ENCODE measurements at regions not wholly inside any gene's neighbourhood (a gene's known extent, or its start where the extent isn't known, plus 50 kb on each side); places are given as distances from the start of the nearest gene placed in this dataset.

GRCh38 chr7:21367081-21367480, 60.8 kb upstream of the SP4 start:
- Histone ChIP-seq H2AFZ (ENCODE audit: low read length) (no peak overlapping the region), H3K36me3 (ENCODE audit: insufficient read depth, low read length) (no peaks in the 10 kb centered on the region), H3F3A (ENCODE audit: low read depth) (no peaks in the 10 kb centered on the region), H3K4me1 (ENCODE audit: insufficient read depth, low read length, poor library complexity, severe bottlenecking) (peaks cover 17% of the 10 kb centered on the region), H4K20me1 (ENCODE audit: insufficient read depth, low read length, poor library complexity, severe bottlenecking) (no peaks in the 10 kb centered on the region), H3K27me3 (ENCODE audit: insufficient read depth, low read length, poor library complexity, severe bottlenecking) (no peaks in the 10 kb centered on the region), H3K4me3 (ENCODE audit: low read length, poor library complexity, severe bottlenecking) (no peak overlapping the region), H3K9ac (ENCODE audit: low read depth, low read length, poor library complexity, severe bottlenecking) (no peak overlapping the region), H3K79me2 (ENCODE audit: insufficient read depth, low read length) (no peaks in the 10 kb centered on the region), H3K4me2 (ENCODE audit: low read depth, low read length, poor library complexity, severe bottlenecking) (no peak overlapping the region), H3K9me2 (replicated peaks; ENCODE audit: low read depth, low read length) (no peaks in the 10 kb centered on the region), H3K9me3 (ENCODE audit: insufficient read depth, low read depth, low read length) (no peaks in the 10 kb centered on the region)
- no peak for TF ChIP-seq CTCF (conservative IDR thresholded peaks at IDR 0.05; ENCODE audit: low read length)
- no peak for TF ChIP-seq EZH2phosphoT487 (IDR thresholded peaks at IDR 0.05; ENCODE audit: borderline replicate concordance)

- H3K9me2 ChIP-seq (replicated peaks; ENCODE audit: low read depth, low read length) = no peaks in the 10 kb centered on the region
- H3F3A ChIP-seq (ENCODE audit: low read depth) = no peaks in the 10 kb centered on the region
- H3K4me2 ChIP-seq (ENCODE audit: low read depth, low read length, poor library complexity, severe bottlenecking) = no peak overlapping the region
- TF ChIP-seq EZH2phosphoT487 (IDR thresholded peaks at IDR 0.05; ENCODE audit: borderline replicate concordance) (no peak), CTCF (conservative IDR thresholded peaks at IDR 0.05; ENCODE audit: low read length) (no peak)
- H3K4me3 ChIP-seq (ENCODE audit: low read length, poor library complexity, severe bottlenecking) = no peak overlapping the region
- H2AFZ ChIP-seq (ENCODE audit: low read length) = no peak overlapping the region
- H4K20me1 ChIP-seq (ENCODE audit: insufficient read depth, low read length, poor library complexity, severe bottlenecking) = no peaks in the 10 kb centered on the region
- no peaks in the 10 kb centered on the region for H3K27me3 ChIP-seq (ENCODE audit: insufficient read depth, low read length, poor library complexity, severe bottlenecking)
- H3K79me2 ChIP-seq (ENCODE audit: insufficient read depth, low read length) = no peaks in the 10 kb centered on the region
- H3K4me1 ChIP-seq (ENCODE audit: insufficient read depth, low read length, poor library complexity, severe bottlenecking) = peaks cover 13% of the 10 kb centered on the region
- H3K9me3 ChIP-seq (ENCODE audit: insufficient read depth, low read depth, low read length) = no peaks in the 10 kb centered on the region
- no peak overlapping the region for H3K9ac ChIP-seq (ENCODE audit: low read depth, low read length, poor library complexity, severe bottlenecking)
- no peaks in the 10 kb centered on the region for H3K36me3 ChIP-seq (ENCODE audit: insufficient read depth, low read length)
Measured at GRCh38 chr7:21367537-21367936, 60.3 kb upstream of the SP4 start.

- no peaks in the 10 kb centered on the region for H3K27me3 ChIP-seq (ENCODE audit: insufficient read depth, low read length, poor library complexity, severe bottlenecking)
- no peak overlapping the region for H3K4me3 ChIP-seq (ENCODE audit: low read length, poor library complexity, severe bottlenecking)
- H3K4me2 ChIP-seq (ENCODE audit: low read depth, low read length, poor library complexity, severe bottlenecking) = no peak overlapping the region
- no peaks in the 10 kb centered on the region for H3K36me3 ChIP-seq (ENCODE audit: insufficient read depth, low read length)
- no peak for TF ChIP-seq CTCF (conservative IDR thresholded peaks at IDR 0.05; ENCODE audit: low read length)
- TF ChIP-seq EZH2phosphoT487 (IDR thresholded peaks at IDR 0.05; ENCODE audit: borderline replicate concordance) = no peak
- no peaks in the 10 kb centered on the region for H3F3A ChIP-seq (ENCODE audit: low read depth)
- H3K79me2 ChIP-seq (ENCODE audit: insufficient read depth, low read length) = no peaks in the 10 kb centered on the region
- no peak overlapping the region for H3K9ac ChIP-seq (ENCODE audit: low read depth, low read length, poor library complexity, severe bottlenecking)
- H3K9me2 ChIP-seq (replicated peaks; ENCODE audit: low read depth, low read length) = no peaks in the 10 kb centered on the region
- H3K4me1 ChIP-seq (ENCODE audit: insufficient read depth, low read length, poor library complexity, severe bottlenecking) = peaks cover 13% of the 10 kb centered on the region
- no peaks in the 10 kb centered on the region for H4K20me1 ChIP-seq (ENCODE audit: insufficient read depth, low read length, poor library complexity, severe bottlenecking)
- no peaks in the 10 kb centered on the region for H3K9me3 ChIP-seq (ENCODE audit: insufficient read depth, low read depth, low read length)
- H2AFZ ChIP-seq (ENCODE audit: low read length) = no peak overlapping the region
Measured at GRCh38 chr7:21368317-21368716, 59.6 kb upstream of the SP4 start.
